H1 (cell line): ENCODE measurements at regions not wholly inside any gene's neighbourhood (a gene's known extent, or its start where the extent isn't known, plus 50 kb on each side); places are given as distances from the start of the nearest gene placed in this dataset.

ENCODE experiments used
- HDAC2 ChIP-seq, 2 experiments: fragments of 300-600 bp in 1 of 2; sonication (generic) in 1 of 2; IDR thresholded peaks; 2 replicates each; pipeline ENCODE4 v1.6.1; 2011 to 2012; ENCODE audit warnings: low read depth in 2 of 2, low read length in 2 of 2, mild to moderate bottlenecking in 2 of 2, moderate library complexity in 2 of 2, borderline replicate concordance in 1 of 2, inconsistent platforms in 1 of 2
- PHF8 ChIP-seq: fragments of 200-600 bp; sonication (generic); conservative IDR thresholded peaks from 2 replicates; pipeline ENCODE4 v1.7.1; 2012; ENCODE audit warnings: low read depth, mild to moderate bottlenecking, inconsistent platforms, low read length, moderate library complexity
- RXRA ChIP-seq: IDR thresholded peaks from 2 replicates; pipeline ENCODE4 v1.6.1; 2011; ENCODE audit warnings: low read depth, mild to moderate bottlenecking, low read length, moderate library complexity; ENCODE audit not compliant: insufficient read depth
- TEAD4 ChIP-seq: IDR thresholded peaks from 2 replicates; pipeline ENCODE4 v1.6.1; 2012; ENCODE audit warnings: low read depth, low read length, inconsistent platforms, mixed read lengths

DNA sequence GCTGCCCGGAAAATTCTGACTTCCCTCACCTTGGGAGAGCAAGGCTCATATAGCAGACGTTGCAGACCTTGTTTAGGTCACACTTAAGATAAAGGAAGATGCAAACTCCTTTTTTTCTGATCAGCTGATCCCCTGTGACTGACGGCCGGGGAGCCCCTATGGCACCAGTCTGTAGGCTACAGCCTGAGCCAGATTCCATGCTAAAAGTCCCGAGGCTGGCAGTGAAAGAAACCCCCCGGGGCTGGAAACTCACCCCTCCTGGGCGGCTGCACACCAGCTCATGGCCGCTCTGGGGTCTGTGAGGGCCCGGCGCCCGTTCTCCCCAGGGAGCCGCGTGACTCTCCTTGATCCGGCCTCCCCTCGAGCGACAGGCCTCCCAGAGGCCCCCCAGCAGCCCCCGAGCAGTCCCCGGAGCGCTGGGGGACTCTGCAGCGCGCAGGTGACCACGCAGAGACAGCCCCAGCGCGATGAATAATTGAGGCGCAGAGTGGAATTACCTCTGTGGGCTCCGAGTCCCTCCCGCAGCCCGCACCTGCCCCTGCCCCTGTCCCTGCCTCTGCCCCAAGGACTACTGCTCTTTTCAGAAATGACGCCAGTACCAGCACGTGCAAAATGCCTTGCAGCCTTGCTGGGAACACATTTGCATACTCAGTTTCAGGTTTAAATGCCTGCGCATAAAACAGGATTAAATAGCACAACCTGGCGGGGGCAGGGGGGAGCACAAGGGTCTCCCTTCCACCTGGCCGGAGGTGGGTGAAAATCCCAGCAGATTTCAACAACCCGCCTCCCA lies 62.6 kb upstream of the CLDN14 start (continued):
- 0 out of 2 replicates have a peak, but pooled peaks have one; percentile 7 for TF ChIP-seq TEAD4
- no peak for TF ChIP-seq RXRA
- TF ChIP-seq PHF8 = no peak
- TF ChIP-seq HDAC2 (IDR thresholded peaks at IDR 0.05; ENCODE audit: borderline replicate concordance in 1 of 2, low read depth in 2 of 2, low read length in 2 of 2) = 0 out of 4 replicates have a peak, but pooled peaks of 1 of the 2 experiments have one; percentile 22
